ENCODE measurements at regions not wholly inside any gene's neighbourhood (a gene's known extent, or its start where the extent isn't known, plus 50 kb on each side); places are given as distances from the start of the nearest gene placed in this dataset.

DNA sequence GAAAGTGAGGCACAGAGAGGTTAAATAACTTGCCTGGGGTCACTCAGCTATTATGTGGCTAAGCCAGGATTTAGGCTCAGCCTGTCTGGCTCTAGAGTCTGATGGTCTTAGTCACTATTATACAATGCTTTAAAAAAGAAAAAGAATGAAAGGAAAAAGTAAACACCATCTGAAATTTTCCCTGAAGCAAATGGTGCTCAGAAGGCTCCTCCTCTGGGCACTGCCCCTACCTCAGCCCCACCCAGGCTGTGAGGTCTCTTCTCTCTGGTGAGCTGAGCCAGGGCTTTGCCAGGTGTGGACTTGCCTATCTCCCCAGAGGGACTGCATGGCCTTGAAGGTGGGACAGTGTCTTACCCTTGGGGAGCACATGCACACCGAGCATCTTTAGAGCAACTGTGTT is 117.5 kb upstream of the DYRK2 start:
- TF ChIP-seq YY1 (IDR thresholded peaks at IDR 0.05; ENCODE audit: insufficient read depth, insufficient read length), result no peak
- TF ChIP-seq ZNF274 (IDR thresholded peaks at IDR 0.05; ENCODE audit: low read depth, low read length), result no peak
- no peak for TF ChIP-seq SUZ12 (IDR thresholded peaks at IDR 0.05; ENCODE audit: extremely low read depth, insufficient read depth, insufficient read length)
